ENCODE measurements at regions not wholly inside any gene's neighbourhood (a gene's known extent, or its start where the extent isn't known, plus 50 kb on each side); places are given as distances from the start of the nearest gene placed in this dataset.

DNA sequence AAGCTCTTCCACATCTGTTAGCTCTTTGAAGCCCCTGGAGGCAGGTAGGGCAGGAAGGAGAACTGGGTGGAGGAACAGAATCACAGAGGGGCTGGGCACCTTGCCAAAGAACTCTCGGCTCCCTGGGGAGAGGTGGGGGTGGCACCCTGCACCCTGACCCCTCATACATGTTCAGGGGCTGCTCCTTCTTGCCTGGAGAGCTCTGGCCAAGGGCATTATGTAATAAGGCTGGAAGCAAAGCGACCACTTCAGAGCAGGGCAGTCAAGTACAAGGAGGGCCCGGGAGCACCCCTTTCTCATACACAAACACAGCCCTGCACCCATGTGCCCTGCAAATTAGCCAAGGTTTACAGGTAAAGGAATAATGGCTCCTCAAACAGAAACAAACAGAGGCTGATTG lies 351.9 kb upstream of the TSHZ3 start:
- Histone ChIP-seq H2BK5ac (ENCODE audit: low read depth, low read length, poor library complexity, severe bottlenecking) (no peak overlapping the region), H2BK20ac (ENCODE audit: low read depth, low read length) (no peak overlapping the region), H3K23ac (ENCODE audit: low read depth, low read length) (no peak overlapping the region), H3K14ac (replicated peaks; ENCODE audit: low read depth, low read length) (no peak overlapping the region), H4K8ac (ENCODE audit: low read depth in 2 of 2, low read length in 2 of 2) (no peak overlapping the region), H4K5ac (ENCODE audit: low read depth, low read length) (no peak overlapping the region), H3K4me2 (ENCODE audit: low read depth, low read length) (no peak overlapping the region), H3K56ac (ENCODE audit: extremely low read depth, insufficient read depth, low read length) (no peak overlapping the region), H3K27me3 (ENCODE audit: control insufficient read depth, insufficient read depth, low read length) (no peaks in the 10 kb centered on the region), H2BK15ac (ENCODE audit: low read depth, low read length) (no peak overlapping the region), H3K4ac (ENCODE audit: low read depth, low read length) (no peak overlapping the region), H2AK5ac (ENCODE audit: low read depth, low read length) (no peak overlapping the region), H3K27ac (ENCODE audit: insufficient read depth, low read length) (no peak overlapping the region), H2AFZ (replicated peaks; ENCODE audit: low read length, poor library complexity) (no peak overlapping the region), H4K91ac (ENCODE audit: insufficient read depth, low read depth, low read length) (no peak overlapping the region), H3K9me3 (ENCODE audit: control insufficient read depth, insufficient read depth, low read length) (0 out of 2 replicates have a peak, but pooled peaks cover 2% of the 10 kb centered on the region), H3K4me3 (ENCODE audit: insufficient read depth, low read depth, low read length) (no peak overlapping the region), H3K36me3 (ENCODE audit: control insufficient read depth, insufficient read depth, low read length) (no peaks in the 10 kb centered on the region), H3K9me1 (ENCODE audit: insufficient read depth, low read length) (no peaks in the 10 kb centered on the region), H2BK120ac (ENCODE audit: low read depth, low read length) (no peak overlapping the region), H3K4me1 (ENCODE audit: control insufficient read depth, insufficient read depth, low read length) (no peaks in the 10 kb centered on the region), H3K18ac (ENCODE audit: low read depth, low read length) (no peak overlapping the region), H2AK9ac (replicated peaks; ENCODE audit: low read depth, low read length, poor library complexity) (no peak overlapping the region), H3K9ac (ENCODE audit: low read depth, low read length) (no peak overlapping the region), H3K79me1 (ENCODE audit: low read depth in 1 of 2, low read length in 2 of 2) (no peaks in the 10 kb centered on the region), H4K20me1 (ENCODE audit: insufficient read depth, low read length) (no peaks in the 10 kb centered on the region)
- ChIA-PET CTCF (no interaction called here), POLR2A (ENCODE audit: unreplicated experiment) (no interaction called here)
- intact Hi-C loops (cut with micrococcal nuclease) (no loop called here), in situ Hi-C loops (cut with MboI; ENCODE audit: low sequenced_read_pairs) (no loop called here), dilution Hi-C loops (cut with HindIII; ENCODE audit: low sequenced_read_pairs, unreplicated experiment) (no loop called here)
- no TSS peak for BruUV-seq (replicated peaks)
- ATAC-seq (ENCODE audit: low read depth): no peak
- no CpG with 5 or more reads among the region's 3 CpGs for WGBS, 2 experiments (ENCODE audit: extremely low coverage in 2 of 2, insufficient read length in 1 of 2)
- TF ChIP-seq RCOR1 (IDR thresholded peaks at IDR 0.05; ENCODE audit: insufficient replicate concordance, low read length) (no peak), CEBPB (IDR thresholded peaks at IDR 0.05; ENCODE audit: low read depth, low read length) (no peak), MXI1 (IDR thresholded peaks at IDR 0.05; ENCODE audit: borderline replicate concordance, low read depth, low read length) (no peak), SMC3 (IDR thresholded peaks at IDR 0.05; ENCODE audit: low read depth, low read length) (no peak), POLR2A (IDR thresholded peaks at IDR 0.05; ENCODE audit: low read depth, low read length) (no peak), USF2 (IDR thresholded peaks at IDR 0.05; ENCODE audit: low read depth, low read length) (no peak), MAZ (IDR thresholded peaks at IDR 0.05; ENCODE audit: borderline replicate concordance, low read depth, low read length) (no peak), NFE2L2 (IDR thresholded peaks at IDR 0.05; ENCODE audit: low read depth, low read length) (no peak), FOS (IDR thresholded peaks at IDR 0.05; ENCODE audit: low read depth, low read length) (no peak), RFX5 (IDR thresholded peaks at IDR 0.05; ENCODE audit: low read depth, low read length) (no peak), CHD1 (IDR thresholded peaks at IDR 0.05; ENCODE audit: low read depth, low read length) (no peak), RAD21 (IDR thresholded peaks at IDR 0.05; ENCODE audit: low read length) (no peak), MAFK (IDR thresholded peaks at IDR 0.05; ENCODE audit: low read depth, low read length) (no peak), BHLHE40 (IDR thresholded peaks at IDR 0.05; ENCODE audit: low read depth, low read length) (no peak)
- DNase-seq: no peak

All from IMR-90 (cell line).